ENCODE measurements at regions not wholly inside any gene's neighbourhood (a gene's known extent, or its start where the extent isn't known, plus 50 kb on each side); places are given as distances from the start of the nearest gene placed in this dataset.

- TF ChIP-seq CTCF (IDR thresholded peaks at IDR 0.05) (no peak), POLR2A (IDR thresholded peaks at IDR 0.05) (no peak)
- H3K9me3 ChIP-seq = no peaks in the 10 kb centered on the region
- H3K4me1 ChIP-seq = no peaks in the 10 kb centered on the region
- H3K27ac ChIP-seq = no peak overlapping the region
- H3K27me3 ChIP-seq = no peaks in the 10 kb centered on the region
- DNase-seq = no peak
- H3K4me3 ChIP-seq = no peak overlapping the region
- no peaks in the 10 kb centered on the region for H3K36me3 ChIP-seq
Observed at GRCh38 chr5:54823006-54823405, 162.4 kb downstream of the ESM1 start.

- H3K27me3 ChIP-seq = no peaks in the 10 kb centered on the region
Observed at GRCh38 chr5:54822324-54822687, 163.1 kb downstream of the ESM1 start.

GRCh38 chr5:54821445-54822323 is 163.7 kb downstream of the ESM1 start:
- H3K4me1 ChIP-seq = no peaks in the 10 kb centered on the region
- DNase-seq = no peak
- no peaks in the 10 kb centered on the region for H3K9me3 ChIP-seq
- no peak overlapping the region for H3K27ac ChIP-seq
- no peaks in the 10 kb centered on the region for H3K27me3 ChIP-seq
- no peak for TF ChIP-seq CTCF (IDR thresholded peaks at IDR 0.05)
- no peak for TF ChIP-seq POLR2A (IDR thresholded peaks at IDR 0.05)
- H3K36me3 ChIP-seq = no peaks in the 10 kb centered on the region
- H3K4me3 ChIP-seq = no peak overlapping the region

More at GRCh38 chr5:54822324-54822687, 163.1 kb downstream of the ESM1 start:
- TF ChIP-seq POLR2A (IDR thresholded peaks at IDR 0.05) (no peak), CTCF (IDR thresholded peaks at IDR 0.05) (no peak)
- H3K27ac ChIP-seq = no peak overlapping the region
- H3K4me1 ChIP-seq = no peaks in the 10 kb centered on the region
- H3K4me3 ChIP-seq = no peak overlapping the region
- H3K9me3 ChIP-seq = no peaks in the 10 kb centered on the region
- DNase-seq = no peak
- H3K36me3 ChIP-seq = no peaks in the 10 kb centered on the region

GRCh38 chr5:54820346-54821134 is 164.9 kb downstream of the ESM1 start:
- TF ChIP-seq POLR2A (IDR thresholded peaks at IDR 0.05) = no peak
- no peak for TF ChIP-seq CTCF (IDR thresholded peaks at IDR 0.05)
- Histone ChIP-seq H3K4me1 (no peaks in the 10 kb centered on the region), H3K27me3 (no peaks in the 10 kb centered on the region), H3K4me3 (no peak overlapping the region), H3K36me3 (no peaks in the 10 kb centered on the region), H3K9me3 (no peaks in the 10 kb centered on the region), H3K27ac (no peak overlapping the region)
- no peak for DNase-seq

GRCh38 chr5:54807421-54807820 is 178.0 kb downstream of the ESM1 start:
- H3K27me3 ChIP-seq = no peaks in the 10 kb centered on the region
- H3K4me3 ChIP-seq = no peak overlapping the region
- no peak for DNase-seq
- TF ChIP-seq CTCF (IDR thresholded peaks at IDR 0.05) (no peak), POLR2A (IDR thresholded peaks at IDR 0.05) (no peak)
- H3K27ac ChIP-seq = no peak overlapping the region
- no peaks in the 10 kb centered on the region for H3K9me3 ChIP-seq
- no peaks in the 10 kb centered on the region for H3K36me3 ChIP-seq
- H3K4me1 ChIP-seq = no peaks in the 10 kb centered on the region

Measured in Peyer's patch (tissue), 4 donors.